Tibial nerve (tissue), 4 donors: ENCODE measurements at regions not wholly inside any gene's neighbourhood (a gene's known extent, or its start where the extent isn't known, plus 50 kb on each side); places are given as distances from the start of the nearest gene placed in this dataset.
"Not testable (repeated sequence)": the region's sequence is repeated elsewhere in the genome, so short reads cannot be mapped to it uniquely, and the experiment has no call there.

Experiments used
- DNase-seq, 2 donors: peaks; one replicate each; pipeline ENCODE4 v3.0.0-alpha.2; 2019; ENCODE audit warnings: low spot score in 2 of 2
- H3K27ac ChIP-seq, 4 donors: fragments of 200-600 bp; sonication (generic) in 3 of 4; one replicate each; pipeline ENCODE4 v1.5.1; 2017 to 2019; ENCODE audit warnings: mild to moderate bottlenecking in 1 of 4
- H3K27me3 ChIP-seq, 2 donors: fragments of 200-600 bp; sonication (generic) in 1 of 2; one replicate each; pipeline versions ENCODE4 v1.5.1 to v1.6.0; 2017 to 2019
- H3K36me3 ChIP-seq, 3 donors: fragments of 200-600 bp; sonication (generic); one replicate each; pipeline ENCODE4 v1.5.1; 2018 to 2019
- H3K4me1 ChIP-seq, 4 donors: fragments of 200-600 bp; sonication (generic) in 3 of 4; one replicate each; pipeline ENCODE4 v1.5.1; 2017 to 2019
- H3K4me3 ChIP-seq, 4 donors: fragments of 200-600 bp; sonication (generic) in 3 of 4; one replicate each; pipeline ENCODE4 v1.5.1; 2017 to 2019; ENCODE audit warnings: mild to moderate bottlenecking in 1 of 4, moderate library complexity in 1 of 4
- H3K9me3 ChIP-seq, 4 donors: fragments of 200-600 bp; sonication (generic) in 3 of 4; one replicate each; pipeline ENCODE4 v1.5.1; 2017 to 2019
- CTCF ChIP-seq, 5 experiments: fragments of 200-600 bp in 3 of 5; fragments of 450-650 bp in 2 of 5; sonication (generic) in 3 of 5; IDR thresholded peaks; one replicate each; pipeline ENCODE4 v1.5.1; 2016 to 2019; ENCODE audit warnings: antibody characterized with exemption in 5 of 5, mild to moderate bottlenecking in 3 of 5, moderate library complexity in 2 of 5
- EP300 ChIP-seq, 2 donors: sonication (generic); formaldehyde crosslinking; IDR thresholded peaks; one replicate each; pipeline ENCODE4 v1.6.1; 2017; ENCODE audit warnings: antibody characterized with exemption in 2 of 2, mild to moderate bottlenecking in 1 of 2
- POLR2A ChIP-seq, 2 donors: fragments of 450-650 bp; IDR thresholded peaks; one replicate each; pipeline ENCODE4 v1.6.1; 2017; ENCODE audit warnings: antibody characterized with exemption in 2 of 2, mild to moderate bottlenecking in 2 of 2, moderate library complexity in 2 of 2
- WGBS, 2 donors: methylation state at CpG; one replicate each; pipeline ENCODE4 v1.1.5; 2018; 5-methylcytosine and 5-hydroxymethylcytosine counted together

GRCh38 chr10:37496061-37496460 lies 361.3 kb downstream of the ZNF248 start:
- no peak for DNase-seq
- TF ChIP-seq POLR2A (IDR thresholded peaks at IDR 0.05): no peak
- TF ChIP-seq EP300 (IDR thresholded peaks at IDR 0.05): no peak
- TF ChIP-seq CTCF (IDR thresholded peaks at IDR 0.05): no peak
- no peaks in the 10 kb centered on the region for H3K36me3 ChIP-seq
- 73 to 89% methylated on average over 3 of the region's 3 CpGs for WGBS, 2 donors
- H3K9me3 ChIP-seq: no peaks in the 10 kb centered on the region
- no peaks in the 10 kb centered on the region for H3K4me1 ChIP-seq
- no peaks in the 10 kb centered on the region for H3K27me3 ChIP-seq
- H3K4me3 ChIP-seq: no peak overlapping the region
- H3K27ac ChIP-seq: no peak overlapping the region

- TF ChIP-seq POLR2A (IDR thresholded peaks at IDR 0.05) (no peak), CTCF (IDR thresholded peaks at IDR 0.05) (peak in 3 of 5 experiments; percentile 11 to 13 (median 12))
- Histone ChIP-seq H3K4me1 (no peaks in the 10 kb centered on the region), H3K27ac (no peak overlapping the region), H3K36me3 (no peaks in the 10 kb centered on the region), H3K27me3 (no peaks in the 10 kb centered on the region), H3K9me3 (no peaks in the 10 kb centered on the region), H3K4me3 (no peak overlapping the region)
- no peak for DNase-seq
- 56 to 73% methylated on average over 1 of the region's 1 CpG for WGBS, 2 donors
These were observed 362.0 kb downstream of the ZNF248 start for GRCh38 chr10:37495415-37495814.

GRCh38 chr10:37493185-37493796 lies 364.1 kb downstream of the ZNF248 start:
- H3K27me3 ChIP-seq, H3K27ac ChIP-seq, H3K4me1 ChIP-seq, H3K4me3 ChIP-seq, H3K36me3 ChIP-seq, H3K9me3 ChIP-seq, DNase-seq: not testable (repeated sequence)
- WGBS, 2 donors: 59 to 73% methylated on average over 3 of the region's 3 CpGs

- no peak overlapping the region for H3K4me3 ChIP-seq
- no peaks in the 10 kb centered on the region for H3K4me1 ChIP-seq
- no peaks in the 10 kb centered on the region for H3K36me3 ChIP-seq
- 82 to 94% methylated on average over 4 of the region's 4 CpGs for WGBS, 2 donors
- DNase-seq: no peak
- no peaks in the 10 kb centered on the region for H3K9me3 ChIP-seq
- H3K27me3 ChIP-seq: no peaks in the 10 kb centered on the region
- H3K27ac ChIP-seq: no peak overlapping the region
- TF ChIP-seq CTCF (IDR thresholded peaks at IDR 0.05) (no peak), EP300 (IDR thresholded peaks at IDR 0.05) (no peak), POLR2A (IDR thresholded peaks at IDR 0.05) (no peak)
These were observed 364.9 kb downstream of the ANKRD30A start for GRCh38 chr10:37490266-37490665.

GRCh38 chr10:37489658-37490003 lies 364.2 kb downstream of the ANKRD30A start:
- WGBS, 2 donors: 88 to 100% methylated on average over 1 of the region's 1 CpG
- Histone ChIP-seq H3K36me3 (no peaks in the 10 kb centered on the region), H3K9me3 (no peaks in the 10 kb centered on the region), H3K4me3 (no peak overlapping the region), H3K4me1 (no peaks in the 10 kb centered on the region), H3K27ac (peak overlapping the region in 1 of 4 donors; percentile 24), H3K27me3 (no peaks in the 10 kb centered on the region)
- DNase-seq: no peak
- TF ChIP-seq CTCF (IDR thresholded peaks at IDR 0.05): no peak
- no peak for TF ChIP-seq POLR2A (IDR thresholded peaks at IDR 0.05)
- no peak for TF ChIP-seq EP300 (IDR thresholded peaks at IDR 0.05)
